Prostate gland (tissue), 2 donors: ENCODE measurements at regions not wholly inside any gene's neighbourhood (a gene's known extent, or its start where the extent isn't known, plus 50 kb on each side); places are given as distances from the start of the nearest gene placed in this dataset.

Experiments used
- POLR2A ChIP-seq: fragments of 450-650 bp; IDR thresholded peaks from one replicate; pipeline ENCODE4 v1.6.1; 2016; ENCODE audit warnings: antibody characterized with exemption, mild to moderate bottlenecking
- POLR2AphosphoS5 ChIP-seq: sonication (generic); formaldehyde crosslinking; IDR thresholded peaks from one replicate; pipeline ENCODE4 v1.6.1; 2017; ENCODE audit warnings: antibody characterized with exemption
- TF ChIP-seq, protein P1 (sequence below), 4 experiments: fragments of 200-600 bp in 2 of 4; fragments of 450-650 bp in 2 of 4; sonication (generic) in 2 of 4; IDR thresholded peaks; 1 replicate in 3 of 4; 2 replicates in 1 of 4; pipeline ENCODE4 v1.5.1; 2016 to 2019; ENCODE audit warnings: antibody characterized with exemption in 4 of 4, mild to moderate bottlenecking in 2 of 4, moderate library complexity in 2 of 4

DNA sequence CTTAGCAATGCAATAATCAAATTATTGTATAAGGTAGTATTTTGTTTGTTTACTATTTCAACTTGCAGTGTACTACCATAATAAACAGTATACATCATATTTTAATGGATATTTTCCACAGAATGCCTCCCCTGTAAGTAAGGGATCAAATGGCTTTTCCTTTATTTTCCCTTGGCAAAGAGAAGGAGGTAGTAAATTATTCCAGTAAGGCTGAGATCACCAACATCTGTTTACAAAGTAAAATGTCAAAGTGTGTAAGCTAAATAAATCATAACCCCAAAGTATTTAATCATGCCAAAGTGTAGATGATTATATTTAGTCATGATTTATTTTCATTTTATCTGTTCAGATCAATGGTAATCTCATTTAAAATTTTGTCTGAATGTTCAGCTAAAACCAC is 537.6 kb downstream of the PRDM9 start:
- TF ChIP-seq POLR2A (no peak), POLR2AphosphoS5 (no peak)
- TF ChIP-seq, protein P1, sequence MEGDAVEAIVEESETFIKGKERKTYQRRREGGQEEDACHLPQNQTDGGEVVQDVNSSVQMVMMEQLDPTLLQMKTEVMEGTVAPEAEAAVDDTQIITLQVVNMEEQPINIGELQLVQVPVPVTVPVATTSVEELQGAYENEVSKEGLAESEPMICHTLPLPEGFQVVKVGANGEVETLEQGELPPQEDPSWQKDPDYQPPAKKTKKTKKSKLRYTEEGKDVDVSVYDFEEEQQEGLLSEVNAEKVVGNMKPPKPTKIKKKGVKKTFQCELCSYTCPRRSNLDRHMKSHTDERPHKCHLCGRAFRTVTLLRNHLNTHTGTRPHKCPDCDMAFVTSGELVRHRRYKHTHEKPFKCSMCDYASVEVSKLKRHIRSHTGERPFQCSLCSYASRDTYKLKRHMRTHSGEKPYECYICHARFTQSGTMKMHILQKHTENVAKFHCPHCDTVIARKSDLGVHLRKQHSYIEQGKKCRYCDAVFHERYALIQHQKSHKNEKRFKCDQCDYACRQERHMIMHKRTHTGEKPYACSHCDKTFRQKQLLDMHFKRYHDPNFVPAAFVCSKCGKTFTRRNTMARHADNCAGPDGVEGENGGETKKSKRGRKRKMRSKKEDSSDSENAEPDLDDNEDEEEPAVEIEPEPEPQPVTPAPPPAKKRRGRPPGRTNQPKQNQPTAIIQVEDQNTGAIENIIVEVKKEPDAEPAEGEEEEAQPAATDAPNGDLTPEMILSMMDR (IDR thresholded peaks at IDR 0.05), result no peak
